H9 (cell line): ENCODE measurements at regions not wholly inside any gene's neighbourhood (a gene's known extent, or its start where the extent isn't known, plus 50 kb on each side); places are given as distances from the start of the nearest gene placed in this dataset.
A peak's percentile ranks its signal among the peaks of the same experiment; 100 is the strongest.

Experiments
- DNase-seq: peaks from one replicate; pipeline ENCODE4 v3.0.0-alpha.2; 2017
- H2AFZ ChIP-seq: one replicate; pipeline ENCODE4 v1.6.1; 2013; ENCODE audit warnings: mild to moderate bottlenecking, low read length, control low read depth, moderate library complexity
- H2AK5ac ChIP-seq: 2 replicates; pipeline ENCODE4 v1.6.1; 2013; ENCODE audit warnings: low read length, control low read depth, mixed read lengths; ENCODE audit not compliant: insufficient read length
- H2BK120ac ChIP-seq: one replicate; pipeline ENCODE4 v1.6.1; 2013; ENCODE audit warnings: low read depth, mild to moderate bottlenecking, low read length, control low read depth, inconsistent platforms; ENCODE audit not compliant: poor library complexity, severe bottlenecking
- H2BK12ac ChIP-seq: 2 replicates; pipeline ENCODE4 v1.6.1; 2013; ENCODE audit warnings: low read length, control low read depth, mixed read lengths, low read depth; ENCODE audit not compliant: insufficient read length
- H2BK15ac ChIP-seq: 2 replicates; pipeline ENCODE4 v1.6.1; 2013; ENCODE audit warnings: low read depth, low read length, control low read depth
- H2BK20ac ChIP-seq: one replicate; pipeline ENCODE4 v1.6.1; 2013; ENCODE audit warnings: low read depth, mild to moderate bottlenecking, low read length, control low read depth, inconsistent platforms; ENCODE audit not compliant: poor library complexity, severe bottlenecking
- H2BK5ac ChIP-seq: 2 replicates; pipeline ENCODE4 v1.6.1; 2013; ENCODE audit warnings: low read length, control low read depth, mixed read lengths; ENCODE audit not compliant: insufficient read length
- H3K14ac ChIP-seq: 2 replicates; pipeline ENCODE4 v1.6.1; 2013; ENCODE audit warnings: low read length, control low read depth; ENCODE audit not compliant: insufficient read depth
- H3K18ac ChIP-seq: 2 replicates; pipeline ENCODE4 v1.6.1; 2013; ENCODE audit warnings: low read depth, mild to moderate bottlenecking, mixed read lengths, low read length, control low read depth; ENCODE audit not compliant: insufficient read length
- H3K23ac ChIP-seq: 2 replicates; pipeline ENCODE4 v1.6.1; 2013; ENCODE audit warnings: low read length, control low read depth, mixed read lengths, low read depth; ENCODE audit not compliant: insufficient read length
- H3K23me2 ChIP-seq: 2 replicates; pipeline ENCODE4 v1.6.1; 2013; ENCODE audit warnings: low read depth, mild to moderate bottlenecking, mixed read lengths, low read length, control low read depth; ENCODE audit not compliant: insufficient read length, poor library complexity, severe bottlenecking
- H3K27ac ChIP-seq: 2 replicates; pipeline ENCODE4 v1.5.1; 2013; ENCODE audit warnings: low read length, control low read depth, mixed read lengths, low read depth; ENCODE audit not compliant: insufficient read length
- H3K27me3 ChIP-seq: 2 replicates; pipeline ENCODE4 v1.6.1; 2013; ENCODE audit warnings: low read length, control low read depth, inconsistent platforms; ENCODE audit not compliant: insufficient read depth
- H3K4ac ChIP-seq: 2 replicates; pipeline ENCODE4 v1.6.1; 2013; ENCODE audit warnings: low read depth, mild to moderate bottlenecking, control low read depth, inconsistent platforms, low read length, moderate library complexity
- H3K4me1 ChIP-seq: 2 replicates; pipeline ENCODE4 v1.6.1; 2013; ENCODE audit warnings: low read length, control low read depth, inconsistent platforms; ENCODE audit not compliant: insufficient read depth
- H3K4me2 ChIP-seq: 2 replicates; pipeline ENCODE4 v1.6.1; 2013; ENCODE audit warnings: low read length, control low read depth, mixed read lengths; ENCODE audit not compliant: insufficient read length, insufficient read depth
- H3K56ac ChIP-seq: 2 replicates; pipeline ENCODE4 v1.6.1; 2013; ENCODE audit warnings: low read depth, mild to moderate bottlenecking, mixed read lengths, low read length, control low read depth; ENCODE audit not compliant: insufficient read length
- H3K79me1 ChIP-seq: 2 replicates; pipeline ENCODE4 v1.6.1; 2013; ENCODE audit warnings: low read depth, mild to moderate bottlenecking, moderate library complexity, low read length, control low read depth, inconsistent platforms; ENCODE audit not compliant: insufficient read depth, poor library complexity, severe bottlenecking
- H3K79me2 ChIP-seq: 2 replicates; pipeline ENCODE4 v1.6.1; 2013; ENCODE audit warnings: low read length, control low read depth, inconsistent platforms; ENCODE audit not compliant: insufficient read depth
- H3K9ac ChIP-seq: 2 replicates; pipeline ENCODE4 v1.6.1; 2013; ENCODE audit warnings: low read length, control low read depth, mixed read lengths; ENCODE audit not compliant: insufficient read length; ENCODE audit errors: extremely low read depth
- H3K9me3 ChIP-seq: one replicate; pipeline ENCODE4 v1.6.1; 2013; ENCODE audit warnings: low read depth, low read length, inconsistent platforms; ENCODE audit not compliant: control insufficient read depth
- H3T11ph ChIP-seq: one replicate; pipeline ENCODE4 v1.6.1; 2013; ENCODE audit warnings: mild to moderate bottlenecking, low read length, control low read depth, inconsistent platforms
- H4K20me1 ChIP-seq: one replicate; pipeline ENCODE4 v1.6.1; 2013; ENCODE audit not compliant: control insufficient read depth, insufficient read length, insufficient read depth
- H4K5ac ChIP-seq: 2 replicates; pipeline ENCODE4 v1.6.1; 2013; ENCODE audit warnings: low read depth, mild to moderate bottlenecking, mixed read lengths, low read length, control low read depth; ENCODE audit not compliant: insufficient read length
- H4K8ac ChIP-seq: replicated peaks from 2 replicates; pipeline ENCODE4 v1.6.1; 2013; ENCODE audit warnings: low read length, control low read depth, mixed read lengths, low read depth; ENCODE audit not compliant: insufficient read length
- H4K91ac ChIP-seq: 2 replicates; pipeline ENCODE4 v1.6.1; 2013; ENCODE audit warnings: low read depth, mild to moderate bottlenecking, moderate library complexity, mixed read lengths, low read length, control low read depth; ENCODE audit not compliant: insufficient read length
- H3K27ac Mint-ChIP-seq, 3 experiments: 2 replicates in 2 of 3; 3 replicates in 1 of 3; pipeline ENCODE4 v1.8.0; 2020 to 2021; ENCODE audit warnings: mixed read lengths in 3 of 3, mild to moderate bottlenecking in 1 of 3, moderate library complexity in 1 of 3
- H3K27me3 Mint-ChIP-seq: 2 replicates; pipeline ENCODE4 v1.8.0; 2021; ENCODE audit warnings: low read depth, mild to moderate bottlenecking, moderate library complexity, mixed read lengths
- H3K36me3 Mint-ChIP-seq, 3 experiments: 2 replicates in 2 of 3; 3 replicates in 1 of 3; pipeline ENCODE4 v1.8.0; 2020 to 2021; ENCODE audit warnings: low read depth in 3 of 3, mixed read lengths in 3 of 3; ENCODE audit not compliant: insufficient read depth in 1 of 3
- H3K4me1 Mint-ChIP-seq, 2 experiments: 2 replicates each; pipeline ENCODE4 v1.8.0; 2020; ENCODE audit warnings: mixed read lengths in 2 of 2
- H3K4me3 Mint-ChIP-seq, 2 experiments: 2 replicates in 1 of 2; 3 replicates in 1 of 2; pipeline ENCODE4 v1.8.0; 2020 to 2021; ENCODE audit warnings: mild to moderate bottlenecking in 2 of 2, mixed read lengths in 2 of 2, moderate library complexity in 1 of 2
- H3K9me3 Mint-ChIP-seq, 2 experiments: 2 replicates in 1 of 2; 3 replicates in 1 of 2; pipeline ENCODE4 v1.8.0; 2020; ENCODE audit warnings: mild to moderate bottlenecking in 2 of 2, mixed read lengths in 2 of 2, moderate library complexity in 1 of 2
- CTCF ChIP-seq: fragments of 200-600 bp; sonication (generic); conservative IDR thresholded peaks from 3 replicates; pipeline ENCODE4 v1.8.0; 2021; ENCODE audit warnings: antibody characterized with exemption, mild to moderate bottlenecking
- WGBS: extraction: QIAGEN DNeasy Blood & Tissue Kit; methylation state at CpG from one replicate; pipeline ENCODE4 v1.1.7; 2013; ENCODE audit warnings: missing lambda C conversion rate, low lambda C conversion rate, mixed read lengths; ENCODE audit not compliant: insufficient read length; ENCODE audit errors: extremely low coverage; 5-methylcytosine and 5-hydroxymethylcytosine counted together

GRCh38 chrX:10854594-10854993 lies 234.2 kb upstream of the MID1 start:
- H2BK20ac ChIP-seq = no peak overlapping the region
- no peaks in the 10 kb centered on the region for H3K4me1 Mint-ChIP-seq
- no peak overlapping the region for H2BK120ac ChIP-seq
- H3K23ac ChIP-seq = no peak overlapping the region
- H3K56ac ChIP-seq = no peak overlapping the region
- H3K4ac ChIP-seq = no peak overlapping the region
- peak; percentile 20; the same call in 2 of the 3 replicates for TF ChIP-seq CTCF
- no peaks in the 10 kb centered on the region for H3K79me1 ChIP-seq
- peaks cover 0 to 10% (median 0%) of the 10 kb centered on the region in 3 experiments; a peak in 2 of 7 replicates for H3K36me3 Mint-ChIP-seq
- no peaks in the 10 kb centered on the region for H3K79me2 ChIP-seq
- no peaks in the 10 kb centered on the region for H3K27me3 ChIP-seq
- H3K9me3 ChIP-seq = no peaks in the 10 kb centered on the region
- no peaks in the 10 kb centered on the region for H4K20me1 ChIP-seq
- no peak overlapping the region for H3K27ac ChIP-seq
- no peak overlapping the region for H4K8ac ChIP-seq
- H3K27ac Mint-ChIP-seq = no peak overlapping the region
- WGBS = no CpG with 5 or more reads among the region's 7 CpGs
- no peak overlapping the region for H2AK5ac ChIP-seq
- H2BK12ac ChIP-seq = no peak overlapping the region
- no peaks in the 10 kb centered on the region for H3K4me1 ChIP-seq
- no peak overlapping the region for H2BK15ac ChIP-seq
- no peak overlapping the region for H3K18ac ChIP-seq
- H3K9ac ChIP-seq = no peak overlapping the region
- no peak overlapping the region for H3T11ph ChIP-seq
- H3K4me3 Mint-ChIP-seq = no peak overlapping the region
- H3K23me2 ChIP-seq = no peaks in the 10 kb centered on the region
- no peak overlapping the region for H2AFZ ChIP-seq
- no peak overlapping the region for H2BK5ac ChIP-seq
- H3K27me3 Mint-ChIP-seq = no peaks in the 10 kb centered on the region
- H3K4me2 ChIP-seq = no peak overlapping the region
- no peak overlapping the region for H3K14ac ChIP-seq
- H3K9me3 Mint-ChIP-seq = peaks cover 51 to 63% of the 10 kb centered on the region in 2 experiments
- no peak overlapping the region for H4K91ac ChIP-seq
- no peak for DNase-seq
- no peak overlapping the region for H4K5ac ChIP-seq
